ENCODE measurements at regions not wholly inside any gene's neighbourhood (a gene's known extent, or its start where the extent isn't known, plus 50 kb on each side); places are given as distances from the start of the nearest gene placed in this dataset.

GRCh38 chr1:58325866-58326265 lies 220.7 kb downstream of the OMA1 start:
- TF ChIP-seq, protein P1, sequence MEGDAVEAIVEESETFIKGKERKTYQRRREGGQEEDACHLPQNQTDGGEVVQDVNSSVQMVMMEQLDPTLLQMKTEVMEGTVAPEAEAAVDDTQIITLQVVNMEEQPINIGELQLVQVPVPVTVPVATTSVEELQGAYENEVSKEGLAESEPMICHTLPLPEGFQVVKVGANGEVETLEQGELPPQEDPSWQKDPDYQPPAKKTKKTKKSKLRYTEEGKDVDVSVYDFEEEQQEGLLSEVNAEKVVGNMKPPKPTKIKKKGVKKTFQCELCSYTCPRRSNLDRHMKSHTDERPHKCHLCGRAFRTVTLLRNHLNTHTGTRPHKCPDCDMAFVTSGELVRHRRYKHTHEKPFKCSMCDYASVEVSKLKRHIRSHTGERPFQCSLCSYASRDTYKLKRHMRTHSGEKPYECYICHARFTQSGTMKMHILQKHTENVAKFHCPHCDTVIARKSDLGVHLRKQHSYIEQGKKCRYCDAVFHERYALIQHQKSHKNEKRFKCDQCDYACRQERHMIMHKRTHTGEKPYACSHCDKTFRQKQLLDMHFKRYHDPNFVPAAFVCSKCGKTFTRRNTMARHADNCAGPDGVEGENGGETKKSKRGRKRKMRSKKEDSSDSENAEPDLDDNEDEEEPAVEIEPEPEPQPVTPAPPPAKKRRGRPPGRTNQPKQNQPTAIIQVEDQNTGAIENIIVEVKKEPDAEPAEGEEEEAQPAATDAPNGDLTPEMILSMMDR (conservative IDR thresholded peaks at IDR 0.05), result no peak
- no peak for DNase-seq
- WGBS, 2 experiments (ENCODE audit: insufficient coverage in 1 of 2, insufficient read length in 1 of 2), result 71% methylated on average over 6 of the region's 6 CpGs; no CpG with 5 or more reads in 1 of the 2 experiments
- Histone ChIP-seq H3K4me3 (ENCODE audit: low read length) (no peak overlapping the region), H3K9me3 (ENCODE audit: control insufficient read depth, low read length) (peaks cover 8% of the 10 kb centered on the region), H3K36me3 (ENCODE audit: control insufficient read depth, insufficient read depth, low read length) (no peaks in the 10 kb centered on the region), H3K27me3 (ENCODE audit: control insufficient read depth, insufficient read depth, low read length, poor library complexity, severe bottlenecking) (no peaks in the 10 kb centered on the region), H3K9ac (ENCODE audit: extremely low read depth, low read length, poor library complexity, severe bottlenecking) (no peak overlapping the region), H3K27ac (ENCODE audit: low read depth, low read length) (no peak overlapping the region), H3K4me1 (ENCODE audit: control insufficient read depth, insufficient read depth, low read length) (no peaks in the 10 kb centered on the region)
- H3K4me1 Mint-ChIP-seq, result no peaks in the 10 kb centered on the region
- no peaks in the 10 kb centered on the region for H3K27me3 Mint-ChIP-seq (ENCODE audit: insufficient read depth)
- H3K36me3 Mint-ChIP-seq (ENCODE audit: low read depth), result no peaks in the 10 kb centered on the region
- peaks cover 24% of the 10 kb centered on the region for H3K9me3 Mint-ChIP-seq
- no peak overlapping the region for H3K27ac Mint-ChIP-seq
- no peak overlapping the region for H3K4me3 Mint-ChIP-seq

GRCh38 chr1:58324558-58324957 lies 222.0 kb downstream of the OMA1 start:
- TF ChIP-seq, protein P1 (conservative IDR thresholded peaks at IDR 0.05), result no peak

GRCh38 chr1:58318157-58319005 lies 228.1 kb downstream of the OMA1 start:
- Histone ChIP-seq H3K4me3 (ENCODE audit: low read length) (no peak overlapping the region), H3K27ac (ENCODE audit: low read depth, low read length) (no peak overlapping the region), H3K9ac (ENCODE audit: extremely low read depth, low read length, poor library complexity, severe bottlenecking) (no peak overlapping the region), H3K36me3 (ENCODE audit: control insufficient read depth, insufficient read depth, low read length) (no peaks in the 10 kb centered on the region), H3K4me1 (ENCODE audit: control insufficient read depth, insufficient read depth, low read length) (no peaks in the 10 kb centered on the region), H3K9me3 (ENCODE audit: control insufficient read depth, low read length) (peaks cover 13% of the 10 kb centered on the region), H3K27me3 (ENCODE audit: control insufficient read depth, insufficient read depth, low read length, poor library complexity, severe bottlenecking) (no peaks in the 10 kb centered on the region)
- TF ChIP-seq, protein P1 (conservative IDR thresholded peaks at IDR 0.05), result no peak
- H3K9me3 Mint-ChIP-seq, result peaks cover 30% of the 10 kb centered on the region
- H3K4me3 Mint-ChIP-seq, result no peak overlapping the region
- DNase-seq, result no peak
- H3K27me3 Mint-ChIP-seq (ENCODE audit: insufficient read depth), result peaks cover 3% of the 10 kb centered on the region
- H3K36me3 Mint-ChIP-seq (ENCODE audit: low read depth), result no peaks in the 10 kb centered on the region
- 77 to 83% methylated on average over 5 to 6 of the region's 6 CpGs for WGBS, 2 experiments (ENCODE audit: insufficient coverage in 1 of 2, insufficient read length in 1 of 2)
- peaks cover 3% of the 10 kb centered on the region for H3K4me1 Mint-ChIP-seq
- H3K27ac Mint-ChIP-seq, result no peak overlapping the region

More at GRCh38 chr1:58324558-58324957, 222.0 kb downstream of the OMA1 start:
- no peaks in the 10 kb centered on the region for H3K4me1 Mint-ChIP-seq
- H3K27me3 Mint-ChIP-seq (ENCODE audit: insufficient read depth), result no peaks in the 10 kb centered on the region
- no peak overlapping the region for H3K27ac Mint-ChIP-seq
- peaks cover 32% of the 10 kb centered on the region for H3K9me3 Mint-ChIP-seq
- DNase-seq, result no peak
- Histone ChIP-seq H3K9me3 (ENCODE audit: control insufficient read depth, low read length) (peaks cover 13% of the 10 kb centered on the region), H3K4me1 (ENCODE audit: control insufficient read depth, insufficient read depth, low read length) (no peaks in the 10 kb centered on the region), H3K4me3 (ENCODE audit: low read length) (no peak overlapping the region), H3K36me3 (ENCODE audit: control insufficient read depth, insufficient read depth, low read length) (no peaks in the 10 kb centered on the region), H3K9ac (ENCODE audit: extremely low read depth, low read length, poor library complexity, severe bottlenecking) (no peak overlapping the region), H3K27me3 (ENCODE audit: control insufficient read depth, insufficient read depth, low read length, poor library complexity, severe bottlenecking) (no peaks in the 10 kb centered on the region), H3K27ac (ENCODE audit: low read depth, low read length) (no peak overlapping the region)
- 89 to 100% methylated on average over 1 to 2 of the region's 2 CpGs for WGBS, 2 experiments (ENCODE audit: insufficient coverage in 1 of 2, insufficient read length in 1 of 2)
- H3K4me3 Mint-ChIP-seq, result no peak overlapping the region
- no peaks in the 10 kb centered on the region for H3K36me3 Mint-ChIP-seq (ENCODE audit: low read depth)
